Neural progenitor cell (in vitro differentiated cells): ENCODE measurements at regions not wholly inside any gene's neighbourhood (a gene's known extent, or its start where the extent isn't known, plus 50 kb on each side); places are given as distances from the start of the nearest gene placed in this dataset.
"Not testable (repeated sequence)": the region's sequence is repeated elsewhere in the genome, so short reads cannot be mapped to it uniquely, and the experiment has no call there.

Experiments used
- DNase-seq: peaks from one replicate; pipeline ENCODE4 v3.0.0-alpha.2; 2016; ENCODE audit warnings: low spot score
- H2AFZ ChIP-seq: fragments of 200-600 bp; sonication (generic); replicated peaks from 2 replicates; pipeline ENCODE4 v1.6.1; 2016; ENCODE audit warnings: antibody characterized with exemption
- H3F3A ChIP-seq: fragments of 200-600 bp; sonication (generic); 2 replicates; pipeline ENCODE4 v1.6.1; 2016; ENCODE audit warnings: antibody characterized with exemption, low read depth
- H3K27ac ChIP-seq: fragments of 200-600 bp; sonication (generic); 2 replicates; pipeline ENCODE4 v1.5.1; 2016; ENCODE audit warnings: mild to moderate bottlenecking
- H3K27me3 ChIP-seq: fragments of 200-600 bp; sonication (generic); 2 replicates; pipeline ENCODE4 v1.6.1; 2016; ENCODE audit warnings: mild to moderate bottlenecking, moderate library complexity
- H3K36me3 ChIP-seq: fragments of 200-600 bp; sonication (generic); 2 replicates; pipeline ENCODE4 v1.5.1; 2016
- H3K4me1 ChIP-seq: fragments of 200-600 bp; sonication (generic); 2 replicates; pipeline ENCODE4 v1.6.1; 2016; ENCODE audit warnings: mixed run types
- H3K4me2 ChIP-seq: fragments of 200-600 bp; sonication (generic); 2 replicates; pipeline ENCODE4 v1.6.1; 2016
- H3K4me3 ChIP-seq: fragments of 200-600 bp; sonication (generic); 2 replicates; pipeline ENCODE4 v1.5.1; 2016
- H3K79me2 ChIP-seq: fragments of 200-600 bp; sonication (generic); 2 replicates; pipeline ENCODE4 v1.6.1; 2016; ENCODE audit warnings: low read depth
- H3K9ac ChIP-seq: fragments of 200-600 bp; sonication (generic); 2 replicates; pipeline ENCODE4 v1.6.1; 2016
- H3K9me3 ChIP-seq: fragments of 200-600 bp; sonication (generic); 2 replicates; pipeline ENCODE4 v1.5.1; 2016; ENCODE audit warnings: low read depth
- H4K20me1 ChIP-seq: fragments of 200-600 bp; sonication (generic); 2 replicates; pipeline ENCODE4 v1.6.1; 2016; ENCODE audit warnings: low read depth
- H3K27ac Mint-ChIP-seq: 3 replicates; pipeline ENCODE4 v1.8.0; 2021; ENCODE audit warnings: mixed read lengths
- H3K27me3 Mint-ChIP-seq: 2 replicates; pipeline ENCODE4 v1.8.0; 2022; ENCODE audit warnings: low read depth, mild to moderate bottlenecking, inconsistent platforms, moderate library complexity, mixed read lengths; ENCODE audit not compliant: insufficient read depth
- H3K36me3 Mint-ChIP-seq: 3 replicates; pipeline ENCODE4 v1.8.0; 2021; ENCODE audit warnings: mixed read lengths
- H3K4me1 Mint-ChIP-seq: 3 replicates; pipeline ENCODE4 v1.8.0; 2021; ENCODE audit warnings: mixed read lengths
- H3K4me3 Mint-ChIP-seq: 3 replicates; pipeline ENCODE4 v1.8.0; 2021; ENCODE audit warnings: mild to moderate bottlenecking, moderate library complexity, mixed read lengths
- H3K9me3 Mint-ChIP-seq: 3 replicates; pipeline ENCODE4 v1.8.0; 2020; ENCODE audit warnings: mixed read lengths
- CTCF ChIP-seq: fragments of 200-600 bp; sonication (generic); IDR thresholded peaks from 2 replicates; pipeline ENCODE4 v1.5.1; 2017; ENCODE audit warnings: antibody characterized with exemption, mild to moderate bottlenecking
- EZH2 ChIP-seq: fragments of 200-600 bp; sonication (generic); IDR thresholded peaks from 2 replicates; pipeline ENCODE4 v1.6.1; 2017; ENCODE audit warnings: antibody characterized with exemption, mild to moderate bottlenecking, moderate library complexity
- EZH2phosphoT487 ChIP-seq: fragments of 200-600 bp; sonication (generic); IDR thresholded peaks from 2 replicates; pipeline ENCODE4 v1.6.1; 2017; ENCODE audit warnings: antibody characterized with exemption

GRCh38 chrX:82782014-82782413 is 726.1 kb upstream of the POU3F4 start:
- no peaks in the 10 kb centered on the region for H3K27me3 ChIP-seq
- no peaks in the 10 kb centered on the region for H3K27me3 Mint-ChIP-seq
- peaks cover 11% of the 10 kb centered on the region for H3K9me3 Mint-ChIP-seq
- no peak overlapping the region for H2AFZ ChIP-seq
- H3K36me3 Mint-ChIP-seq, result no peaks in the 10 kb centered on the region
- H3K4me3 ChIP-seq, result no peak overlapping the region
- H3K4me3 Mint-ChIP-seq, result no peak overlapping the region
- no peaks in the 10 kb centered on the region for H3K4me1 ChIP-seq
- DNase-seq, result no peak
- no peaks in the 10 kb centered on the region for H3F3A ChIP-seq
- no peak overlapping the region for H3K27ac Mint-ChIP-seq
- H3K4me2 ChIP-seq, result no peak overlapping the region
- H3K27ac ChIP-seq, result no peak overlapping the region
- no peaks in the 10 kb centered on the region for H4K20me1 ChIP-seq
- TF ChIP-seq EZH2 (no peak), EZH2phosphoT487 (no peak), CTCF (no peak)
- no peak overlapping the region for H3K9ac ChIP-seq
- no peaks in the 10 kb centered on the region for H3K36me3 ChIP-seq
- peaks cover 15% of the 10 kb centered on the region for H3K9me3 ChIP-seq
- no peaks in the 10 kb centered on the region for H3K4me1 Mint-ChIP-seq
- no peaks in the 10 kb centered on the region for H3K79me2 ChIP-seq

GRCh38 chrX:82812902-82813301 is 695.2 kb upstream of the POU3F4 start:
- H3K4me1 Mint-ChIP-seq, H3K36me3 Mint-ChIP-seq, H3K4me3 Mint-ChIP-seq, H3K9ac ChIP-seq, H4K20me1 ChIP-seq, H3K27ac ChIP-seq, H3K4me1 ChIP-seq, H3K27me3 Mint-ChIP-seq, H3K4me2 ChIP-seq, H3K36me3 ChIP-seq, DNase-seq, H3F3A ChIP-seq, H3K9me3 Mint-ChIP-seq, H3K4me3 ChIP-seq, H3K79me2 ChIP-seq, H3K27ac Mint-ChIP-seq, H3K27me3 ChIP-seq, H3K9me3 ChIP-seq, H2AFZ ChIP-seq: not testable (repeated sequence)

- no peak for DNase-seq
- no peak overlapping the region for H3K27ac ChIP-seq
- H3K4me2 ChIP-seq, result no peak overlapping the region
- H2AFZ ChIP-seq, result no peak overlapping the region
- Mint-ChIP-seq H3K9me3 (peaks cover 9% of the 10 kb centered on the region), H3K36me3 (no peaks in the 10 kb centered on the region), H3K27me3 (peaks cover 5% of the 10 kb centered on the region), H3K4me1 (no peaks in the 10 kb centered on the region), H3K4me3 (no peak overlapping the region), H3K27ac (no peak overlapping the region)
- H3K9ac ChIP-seq, result no peak overlapping the region
- no peaks in the 10 kb centered on the region for H4K20me1 ChIP-seq
- no peaks in the 10 kb centered on the region for H3K4me1 ChIP-seq
- H3K27me3 ChIP-seq, result no peaks in the 10 kb centered on the region
- no peaks in the 10 kb centered on the region for H3K79me2 ChIP-seq
- H3F3A ChIP-seq, result no peaks in the 10 kb centered on the region
- no peak overlapping the region for H3K4me3 ChIP-seq
- no peaks in the 10 kb centered on the region for H3K36me3 ChIP-seq
- TF ChIP-seq EZH2 (no peak), EZH2phosphoT487 (no peak), CTCF (no peak)
- no peaks in the 10 kb centered on the region for H3K9me3 ChIP-seq
Measured at GRCh38 chrX:82813671-82814078, 694.4 kb upstream of the POU3F4 start.

GRCh38 chrX:82816001-82816400 is 692.1 kb upstream of the POU3F4 start:
- Histone ChIP-seq H2AFZ (no peak overlapping the region), H3K36me3 (no peaks in the 10 kb centered on the region), H3F3A (no peaks in the 10 kb centered on the region), H3K4me2 (no peak overlapping the region), H3K27ac (no peak overlapping the region), H3K9ac (no peak overlapping the region), H3K9me3 (no peaks in the 10 kb centered on the region), H3K79me2 (no peaks in the 10 kb centered on the region), H4K20me1 (no peaks in the 10 kb centered on the region), H3K4me3 (no peak overlapping the region), H3K4me1 (no peaks in the 10 kb centered on the region), H3K27me3 (no peaks in the 10 kb centered on the region)
- peaks cover 9% of the 10 kb centered on the region for H3K9me3 Mint-ChIP-seq
- H3K4me1 Mint-ChIP-seq, result no peaks in the 10 kb centered on the region
- no peak for DNase-seq
- no peaks in the 10 kb centered on the region for H3K36me3 Mint-ChIP-seq
- TF ChIP-seq EZH2, result no peak
- no peak for TF ChIP-seq EZH2phosphoT487
- TF ChIP-seq CTCF, result no peak
- H3K27ac Mint-ChIP-seq, result no peak overlapping the region
- H3K4me3 Mint-ChIP-seq, result no peak overlapping the region
- H3K27me3 Mint-ChIP-seq, result peaks cover 5% of the 10 kb centered on the region
